ENCODE measurements at regions not wholly inside any gene's neighbourhood (a gene's known extent, or its start where the extent isn't known, plus 50 kb on each side); places are given as distances from the start of the nearest gene placed in this dataset.

- FAIRE-seq (no peak), DNase-seq (ENCODE audit: extremely low spot score, insufficient read length, low read depth) (no peak)
Measured at GRCh38 chr13:89862691-89863036, 1484.8 kb upstream of the MIR17HG start.

- DNase-seq (ENCODE audit: extremely low spot score, insufficient read length, low read depth), result no peak
- no peak for FAIRE-seq
Measured at GRCh38 chr13:89865164-89866064, 1482.1 kb upstream of the MIR17HG start.

GRCh38 chr13:89869312-89869711 is 1478.2 kb upstream of the MIR17HG start:
- FAIRE-seq (no peak), DNase-seq (ENCODE audit: extremely low spot score, insufficient read length, low read depth) (no peak)

DNA sequence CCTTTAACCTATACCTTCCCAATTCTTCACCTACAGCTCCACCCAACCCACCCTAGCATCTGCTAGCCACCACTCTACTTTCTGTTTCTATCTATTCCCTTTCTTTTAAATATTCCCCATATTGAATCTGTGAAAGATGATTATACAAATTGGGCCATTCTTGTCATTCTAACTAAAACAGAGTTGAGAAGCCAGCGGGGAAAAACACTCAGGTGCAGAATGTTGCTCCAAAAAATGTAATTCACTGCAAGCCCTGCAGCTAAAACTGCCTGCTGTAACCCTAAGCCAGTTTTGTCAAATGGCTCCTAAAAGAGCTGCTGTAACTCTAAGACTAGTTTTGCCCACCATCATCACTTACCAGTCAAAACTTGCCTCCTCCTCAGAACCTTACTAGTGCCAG is 1468.6 kb upstream of the MIR17HG start:
- DNase-seq (ENCODE audit: extremely low spot score, insufficient read length, low read depth) (no peak), FAIRE-seq (no peak)

GRCh38 chr13:89880201-89880600 is 1467.3 kb upstream of the MIR17HG start:
- no peak for FAIRE-seq

GRCh38 chr13:89883893-89884448 is 1463.5 kb upstream of the MIR17HG start:
- DNase-seq (ENCODE audit: extremely low spot score, insufficient read length, low read depth), result no peak
- FAIRE-seq, result no peak

More at GRCh38 chr13:89880201-89880600, 1467.3 kb upstream of the MIR17HG start:
- DNase-seq (ENCODE audit: extremely low spot score, insufficient read length, low read depth), result no peak

- DNase-seq (ENCODE audit: extremely low spot score, insufficient read length, low read depth), result no peak
- no peak for FAIRE-seq
Measured at GRCh38 chr13:89890806-89891205, 1456.7 kb upstream of the MIR17HG start.

- FAIRE-seq, result no peak
Measured at GRCh38 chr13:89891416-89891815, 1456.1 kb upstream of the MIR17HG start.

DNA sequence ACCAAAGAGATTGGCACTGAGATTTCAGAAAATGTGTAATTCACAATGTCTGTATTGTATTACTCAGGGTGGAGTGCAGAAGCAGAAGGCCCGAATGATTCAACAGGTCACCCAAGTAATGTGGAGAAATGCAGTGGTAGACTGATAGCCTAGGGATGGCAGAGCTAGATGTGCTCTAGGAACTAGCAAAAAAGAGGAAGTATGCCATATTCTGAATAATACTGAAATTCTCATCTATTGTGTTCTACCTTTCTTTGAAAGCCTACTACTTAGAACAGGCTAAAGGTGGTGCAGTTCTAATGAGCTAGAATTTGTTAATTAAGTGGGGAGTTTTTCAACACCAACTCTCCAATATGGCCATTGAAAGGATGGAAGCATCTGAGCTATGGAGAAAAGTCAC is 1449.8 kb upstream of the MIR17HG start:
- DNase-seq (ENCODE audit: extremely low spot score, insufficient read length, low read depth), result no peak
- FAIRE-seq, result no peak

More at GRCh38 chr13:89891416-89891815, 1456.1 kb upstream of the MIR17HG start:
- DNase-seq (ENCODE audit: extremely low spot score, insufficient read length, low read depth), result no peak

- FAIRE-seq (no peak), DNase-seq (ENCODE audit: extremely low spot score, insufficient read length, low read depth) (no peak)
Measured at GRCh38 chr13:89899302-89900103, 1448.0 kb upstream of the MIR17HG start.

GRCh38 chr13:89900104-89900765 is 1447.3 kb upstream of the MIR17HG start:
- DNase-seq (ENCODE audit: extremely low spot score, insufficient read length, low read depth), result no peak

GRCh38 chr13:89902223-89902622 is 1445.3 kb upstream of the MIR17HG start:
- DNase-seq (ENCODE audit: extremely low spot score, insufficient read length, low read depth), result no peak
- no peak for FAIRE-seq

More at GRCh38 chr13:89900104-89900765, 1447.3 kb upstream of the MIR17HG start:
- no peak for FAIRE-seq

DNA sequence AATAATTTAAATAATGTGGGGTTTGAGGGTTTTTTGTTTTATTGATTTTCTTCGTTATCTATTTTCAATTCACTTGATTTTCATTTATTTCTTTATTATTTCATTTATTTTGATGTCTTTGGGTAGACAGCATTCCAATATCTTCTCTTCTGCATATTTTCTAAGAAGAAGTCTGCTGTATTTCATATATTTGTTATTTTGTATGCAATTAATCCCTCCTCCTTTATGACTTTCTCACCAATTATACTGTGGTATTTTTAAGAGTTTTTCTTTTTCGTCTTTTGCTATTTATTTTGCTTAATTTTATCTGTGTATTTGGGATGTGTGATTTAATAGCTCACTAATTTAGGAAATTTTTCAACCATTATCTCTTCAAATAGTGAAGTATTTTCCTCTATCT is 1444.4 kb upstream of the MIR17HG start:
- DNase-seq (ENCODE audit: extremely low spot score, insufficient read length, low read depth), result no peak
- no peak for FAIRE-seq

DNA sequence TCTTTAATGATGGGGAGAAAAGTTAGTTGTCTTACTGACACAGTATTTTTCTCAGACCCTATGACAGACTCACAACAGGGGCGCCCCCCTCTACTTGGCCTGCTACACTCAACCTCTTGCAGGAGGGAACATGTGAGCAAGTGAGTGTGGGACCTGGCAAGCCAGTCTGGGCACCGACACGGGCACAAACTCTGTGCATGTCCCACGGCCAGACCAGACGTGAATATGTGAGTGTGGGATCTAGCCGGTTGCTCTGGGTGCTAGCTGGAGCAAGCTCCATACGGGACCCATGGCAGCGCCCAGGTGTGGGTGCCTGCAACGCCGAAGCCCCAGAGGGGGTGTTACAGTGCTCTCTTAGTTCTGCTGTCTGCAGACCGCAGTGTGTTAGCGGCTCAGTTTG is 1437.3 kb upstream of the MIR17HG start:
- DNase-seq (ENCODE audit: extremely low spot score, insufficient read length, low read depth) (no peak), FAIRE-seq (no peak)

DNA sequence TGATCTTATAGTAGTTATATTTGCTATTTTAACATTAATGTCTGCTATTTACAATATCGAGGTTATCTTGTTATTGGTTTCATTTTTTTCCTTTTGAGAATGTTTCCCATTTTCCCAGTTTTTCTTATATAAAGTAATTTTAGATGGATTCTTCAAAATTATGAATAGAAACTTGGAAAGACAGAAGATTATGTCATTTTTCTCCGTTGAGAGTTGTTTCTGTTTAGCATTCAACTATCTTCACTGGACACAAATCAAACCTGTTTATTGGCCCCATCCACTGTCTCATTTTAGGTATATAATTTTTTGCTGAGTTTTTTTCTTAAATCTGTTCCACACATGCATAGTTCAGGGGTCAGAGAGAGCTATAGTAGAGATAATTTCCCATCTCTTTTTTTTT is 1430.9 kb upstream of the MIR17HG start:
- FAIRE-seq (no peak), DNase-seq (ENCODE audit: extremely low spot score, insufficient read length, low read depth) (no peak)

DNA sequence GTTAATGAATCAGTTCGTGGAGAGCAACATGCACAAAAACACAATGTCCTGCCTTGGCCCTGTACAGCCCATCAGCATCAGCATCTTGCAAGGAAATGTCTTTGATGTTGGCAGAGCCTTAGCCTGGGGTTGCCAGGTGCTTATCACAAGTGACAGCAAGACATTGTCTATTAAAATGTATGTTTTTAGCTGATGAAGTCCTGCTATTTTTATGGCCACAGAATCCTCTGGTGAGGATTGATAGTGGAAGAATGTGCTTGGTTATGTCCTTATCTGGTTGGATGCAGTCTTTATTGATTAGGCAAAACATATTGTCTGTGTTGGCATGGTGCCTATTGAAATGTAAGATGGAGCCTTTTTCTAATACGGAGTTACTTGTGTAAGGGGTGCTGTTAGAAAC is 1427.0 kb upstream of the MIR17HG start:
- no peak for DNase-seq (ENCODE audit: extremely low spot score, insufficient read length, low read depth)
- no peak for FAIRE-seq

- FAIRE-seq, result no peak
- no peak for DNase-seq (ENCODE audit: extremely low spot score, insufficient read length, low read depth)
Measured at GRCh38 chr13:89923052-89923451, 1424.4 kb upstream of the MIR17HG start.

- FAIRE-seq, result no peak
- DNase-seq (ENCODE audit: extremely low spot score, insufficient read length, low read depth), result no peak
Measured at GRCh38 chr13:89923736-89924135, 1423.8 kb upstream of the MIR17HG start.

DNA sequence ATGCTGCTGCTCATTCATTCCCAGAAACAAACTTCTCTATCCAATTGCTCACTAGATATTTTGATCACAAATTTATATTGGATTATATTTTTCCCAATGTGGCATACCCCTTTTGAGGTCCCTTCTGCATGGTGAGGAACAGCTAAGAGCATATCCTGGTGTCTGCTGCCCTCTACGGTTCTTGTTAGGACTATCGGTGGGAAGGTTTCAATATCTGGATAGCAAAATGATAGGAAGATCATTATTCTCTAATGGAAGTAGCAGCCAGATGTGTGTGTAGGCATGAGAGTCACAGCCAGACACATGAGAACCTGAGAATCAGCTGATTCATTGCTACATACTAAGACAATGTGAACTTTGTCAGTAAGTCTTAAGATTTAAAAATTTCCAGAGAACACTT is 1422.4 kb upstream of the MIR17HG start:
- FAIRE-seq, result no peak
- no peak for DNase-seq (ENCODE audit: extremely low spot score, insufficient read length, low read depth)

DNA sequence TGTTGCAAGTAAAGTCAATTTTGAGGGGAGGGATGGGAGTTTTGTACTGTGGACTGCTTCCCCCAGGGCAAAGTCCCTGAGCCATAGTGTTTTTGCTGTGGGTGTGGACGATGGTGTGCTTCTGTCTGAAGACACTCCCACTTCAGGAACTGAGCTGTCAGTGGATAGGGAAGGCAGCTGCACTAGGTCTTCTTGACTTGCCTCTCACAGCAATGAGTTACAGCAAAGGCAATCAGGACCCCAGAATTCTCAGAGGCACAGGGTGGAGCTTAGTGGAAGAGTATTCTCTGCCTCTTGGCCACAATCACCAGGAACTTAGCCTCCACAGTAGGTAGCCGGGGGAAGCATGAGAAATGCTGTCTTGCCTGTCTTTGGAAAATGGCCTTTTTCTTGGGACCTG is 1416.6 kb upstream of the MIR17HG start:
- FAIRE-seq (no peak), DNase-seq (ENCODE audit: extremely low spot score, insufficient read length, low read depth) (no peak)

Data from GM18507 (cell line).